GM18519 (cell line): ENCODE measurements at regions not wholly inside any gene's neighbourhood (a gene's known extent, or its start where the extent isn't known, plus 50 kb on each side); places are given as distances from the start of the nearest gene placed in this dataset.
"Not testable (repeated sequence)": the region's sequence is repeated elsewhere in the genome, so short reads cannot be mapped to it uniquely, and the experiment has no call there.

Experiments used
- ATAC-seq: cut with Tn5 transposase; IDR thresholded peaks from one replicate; pipeline ENCODE4 v1.9.1; 2021; ENCODE audit warnings: mild to moderate bottlenecking, moderate library complexity; ENCODE audit not compliant: unreplicated experiment, low FRiP score

GRCh38 chr4:134546279-134546678 lies 344.7 kb upstream of the PABPC4L start:
- ATAC-seq, result no peak

GRCh38 chr4:134544303-134544770 lies 342.7 kb upstream of the PABPC4L start:
- no peak for ATAC-seq

GRCh38 chr4:134540588-134540987 lies 339.0 kb upstream of the PABPC4L start:
- no peak for ATAC-seq

GRCh38 chr4:134539729-134540231 lies 338.2 kb upstream of the PABPC4L start:
- ATAC-seq, result no peak

GRCh38 chr4:134537701-134538100 lies 336.1 kb upstream of the PABPC4L start:
- ATAC-seq, result no peak

GRCh38 chr4:134533068-134533467 lies 331.5 kb upstream of the PABPC4L start:
- ATAC-seq, result no peak

- no peak for ATAC-seq
Observed at GRCh38 chr4:134531013-134531412, 329.4 kb upstream of the PABPC4L start.

GRCh38 chr4:134529629-134530028 lies 328.0 kb upstream of the PABPC4L start:
- ATAC-seq, result no peak

GRCh38 chr4:134518574-134519217 lies 317.1 kb upstream of the PABPC4L start:
- ATAC-seq, result no peak

- no peak for ATAC-seq
Observed at GRCh38 chr4:134510544-134510943, 309.0 kb upstream of the PABPC4L start.

- no peak for ATAC-seq
Observed at GRCh38 chr4:134505511-134505910, 303.9 kb upstream of the PABPC4L start.

- no peak for ATAC-seq
Observed at GRCh38 chr4:134501973-134502643, 300.5 kb upstream of the PABPC4L start.

- ATAC-seq, result not testable (repeated sequence)
Observed at GRCh38 chr4:134501488-134501887, 299.9 kb upstream of the PABPC4L start.

- ATAC-seq, result no peak
Observed at GRCh38 chr4:134499074-134499473, 297.5 kb upstream of the PABPC4L start.

- ATAC-seq, result no peak
Observed at GRCh38 chr4:134490863-134491262, 289.3 kb upstream of the PABPC4L start.

GRCh38 chr4:134483514-134483913 lies 281.9 kb upstream of the PABPC4L start:
- ATAC-seq, result not testable (repeated sequence)

GRCh38 chr4:134471569-134471968 lies 270.0 kb upstream of the PABPC4L start:
- ATAC-seq, result no peak

- no peak for ATAC-seq
Observed at GRCh38 chr4:134470544-134470943, 269.0 kb upstream of the PABPC4L start.

GRCh38 chr4:134465417-134465816 lies 263.8 kb upstream of the PABPC4L start:
- no peak for ATAC-seq

- ATAC-seq, result no peak
Observed at GRCh38 chr4:134463771-134464170, 262.2 kb upstream of the PABPC4L start.

- ATAC-seq, result no peak
Observed at GRCh38 chr4:134426821-134427220, 225.2 kb upstream of the PABPC4L start.

- ATAC-seq, result no peak
Observed at GRCh38 chr4:134425756-134426155, 224.2 kb upstream of the PABPC4L start.
